Fibroblast of villous mesenchyme (primary cell): ENCODE measurements at regions not wholly inside any gene's neighbourhood (a gene's known extent, or its start where the extent isn't known, plus 50 kb on each side); places are given as distances from the start of the nearest gene placed in this dataset.
A peak's percentile ranks its signal among the peaks of the same experiment; 100 is the strongest.
"Not testable (repeated sequence)": the region's sequence is repeated elsewhere in the genome, so short reads cannot be mapped to it uniquely, and the experiment has no call there.

ENCODE experiments used
- DNase-seq: peaks from one replicate; pipeline ENCODE4 v3.0.0-alpha.2; 2010; ENCODE audit warnings: low read depth
- H3K4me3 ChIP-seq: 2 replicates; pipeline ENCODE4 v1.5.1; 2011; ENCODE audit warnings: low read depth, mild to moderate bottlenecking, low read length
- TF ChIP-seq, protein P1 (sequence below): IDR thresholded peaks from 2 replicates; pipeline ENCODE4 v1.5.1; 2012; ENCODE audit warnings: low read depth, mild to moderate bottlenecking, low read length; ENCODE audit not compliant: insufficient read depth

- TF ChIP-seq, protein P1, sequence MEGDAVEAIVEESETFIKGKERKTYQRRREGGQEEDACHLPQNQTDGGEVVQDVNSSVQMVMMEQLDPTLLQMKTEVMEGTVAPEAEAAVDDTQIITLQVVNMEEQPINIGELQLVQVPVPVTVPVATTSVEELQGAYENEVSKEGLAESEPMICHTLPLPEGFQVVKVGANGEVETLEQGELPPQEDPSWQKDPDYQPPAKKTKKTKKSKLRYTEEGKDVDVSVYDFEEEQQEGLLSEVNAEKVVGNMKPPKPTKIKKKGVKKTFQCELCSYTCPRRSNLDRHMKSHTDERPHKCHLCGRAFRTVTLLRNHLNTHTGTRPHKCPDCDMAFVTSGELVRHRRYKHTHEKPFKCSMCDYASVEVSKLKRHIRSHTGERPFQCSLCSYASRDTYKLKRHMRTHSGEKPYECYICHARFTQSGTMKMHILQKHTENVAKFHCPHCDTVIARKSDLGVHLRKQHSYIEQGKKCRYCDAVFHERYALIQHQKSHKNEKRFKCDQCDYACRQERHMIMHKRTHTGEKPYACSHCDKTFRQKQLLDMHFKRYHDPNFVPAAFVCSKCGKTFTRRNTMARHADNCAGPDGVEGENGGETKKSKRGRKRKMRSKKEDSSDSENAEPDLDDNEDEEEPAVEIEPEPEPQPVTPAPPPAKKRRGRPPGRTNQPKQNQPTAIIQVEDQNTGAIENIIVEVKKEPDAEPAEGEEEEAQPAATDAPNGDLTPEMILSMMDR, result no peak
- no peak for DNase-seq
- H3K4me3 ChIP-seq, result no peak overlapping the region
Measured at GRCh38 chr1:37372302-37372701, 102.1 kb upstream of the ZC3H12A start.

DNA sequence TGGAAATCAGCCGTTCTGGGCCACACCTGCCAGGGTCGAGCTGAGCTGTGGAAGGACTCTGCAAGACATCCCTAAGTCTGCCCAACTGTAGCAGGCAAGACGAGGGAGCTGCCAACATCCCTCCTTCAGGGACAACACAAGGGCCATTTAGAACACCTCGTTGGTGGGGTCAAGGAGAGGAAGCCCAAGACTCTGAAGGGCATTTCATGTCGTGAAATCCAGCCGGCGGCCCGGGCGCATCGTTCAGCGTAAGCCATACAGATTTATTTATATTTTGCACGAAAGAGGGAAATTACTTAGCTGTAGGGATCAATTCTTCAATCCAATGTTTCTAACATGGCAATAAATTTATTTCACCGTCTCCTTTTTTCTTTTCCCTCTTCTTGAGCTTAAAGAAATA is 101.7 kb upstream of the ZC3H12A start:
- no peak for DNase-seq
- no peak overlapping the region for H3K4me3 ChIP-seq

DNA sequence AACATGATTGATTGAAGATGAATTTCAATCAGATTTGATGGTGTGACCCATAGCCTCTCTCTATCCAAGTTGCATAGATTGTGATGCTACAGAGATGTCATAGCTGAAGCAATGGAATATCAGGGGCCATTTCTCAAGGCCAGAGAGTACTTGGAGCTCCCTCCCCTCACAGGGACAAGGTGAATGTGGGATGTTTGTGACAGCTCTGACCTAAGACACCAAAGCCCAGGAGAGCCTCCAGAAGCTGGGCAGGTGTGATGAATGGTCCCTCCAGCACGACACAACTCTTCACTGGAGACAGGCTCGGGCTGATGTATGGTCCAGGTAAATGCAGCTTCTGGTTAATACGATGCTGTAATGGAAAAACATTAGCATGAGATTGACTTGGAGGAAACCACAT is 101.0 kb upstream of the ZC3H12A start:
- H3K4me3 ChIP-seq, result no peak overlapping the region
- TF ChIP-seq, protein P1, result no peak
- DNase-seq, result no peak

More for the DNA sequence above, 101.7 kb upstream of the ZC3H12A start:
- TF ChIP-seq, protein P1, result no peak

DNA sequence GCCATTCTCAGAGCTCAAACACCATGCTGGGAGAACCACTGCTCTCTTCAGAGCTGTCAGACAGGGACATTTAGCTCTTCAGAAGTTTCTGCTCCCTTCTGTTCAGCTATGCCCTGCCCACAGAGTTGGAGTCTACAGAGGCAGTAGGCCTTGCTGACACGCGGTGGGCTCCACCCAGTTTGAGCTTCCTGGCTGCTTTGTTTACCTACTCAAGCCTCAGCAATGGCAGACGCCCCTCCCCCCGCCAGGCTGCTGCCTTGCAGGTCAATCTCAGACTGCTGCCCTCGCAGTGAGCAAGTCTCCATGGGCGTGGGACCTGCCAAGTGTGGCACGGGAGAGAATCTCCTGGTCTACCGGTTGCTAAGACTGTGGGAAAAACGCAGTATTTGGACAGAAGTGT is 93.8 kb upstream of the ZC3H12A start:
- DNase-seq, H3K4me3 ChIP-seq: not testable (repeated sequence)

GRCh38 chr1:37387854-37388253 is 86.5 kb upstream of the ZC3H12A start:
- TF ChIP-seq, protein P1, result no peak
- no peak for DNase-seq
- no peak overlapping the region for H3K4me3 ChIP-seq

GRCh38 chr1:37389327-37389726 is 85.1 kb upstream of the ZC3H12A start:
- H3K4me3 ChIP-seq, result no peak overlapping the region
- no peak for DNase-seq
- TF ChIP-seq, protein P1, result no peak

- H3K4me3 ChIP-seq, result no peak overlapping the region
- TF ChIP-seq, protein P1, result peak; percentile 11
- no peak for DNase-seq
Measured at GRCh38 chr1:37391211-37392011, 83.0 kb upstream of the ZC3H12A start.
